ENCODE measurements at regions not wholly inside any gene's neighbourhood (a gene's known extent, or its start where the extent isn't known, plus 50 kb on each side); places are given as distances from the start of the nearest gene placed in this dataset.

GRCh38 chr14:76644855-76645518, 116.3 kb upstream of the VASH1 start:
- no peak for TF ChIP-seq POLR2A (IDR thresholded peaks at IDR 0.05)
- TF ChIP-seq, protein P1, sequence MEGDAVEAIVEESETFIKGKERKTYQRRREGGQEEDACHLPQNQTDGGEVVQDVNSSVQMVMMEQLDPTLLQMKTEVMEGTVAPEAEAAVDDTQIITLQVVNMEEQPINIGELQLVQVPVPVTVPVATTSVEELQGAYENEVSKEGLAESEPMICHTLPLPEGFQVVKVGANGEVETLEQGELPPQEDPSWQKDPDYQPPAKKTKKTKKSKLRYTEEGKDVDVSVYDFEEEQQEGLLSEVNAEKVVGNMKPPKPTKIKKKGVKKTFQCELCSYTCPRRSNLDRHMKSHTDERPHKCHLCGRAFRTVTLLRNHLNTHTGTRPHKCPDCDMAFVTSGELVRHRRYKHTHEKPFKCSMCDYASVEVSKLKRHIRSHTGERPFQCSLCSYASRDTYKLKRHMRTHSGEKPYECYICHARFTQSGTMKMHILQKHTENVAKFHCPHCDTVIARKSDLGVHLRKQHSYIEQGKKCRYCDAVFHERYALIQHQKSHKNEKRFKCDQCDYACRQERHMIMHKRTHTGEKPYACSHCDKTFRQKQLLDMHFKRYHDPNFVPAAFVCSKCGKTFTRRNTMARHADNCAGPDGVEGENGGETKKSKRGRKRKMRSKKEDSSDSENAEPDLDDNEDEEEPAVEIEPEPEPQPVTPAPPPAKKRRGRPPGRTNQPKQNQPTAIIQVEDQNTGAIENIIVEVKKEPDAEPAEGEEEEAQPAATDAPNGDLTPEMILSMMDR (IDR thresholded peaks at IDR 0.05) = peak in 4 of 6 experiments; percentile 29 to 40 (median 36)

All from adrenal gland (tissue), 5 donors.